ENCODE measurements at regions not wholly inside any gene's neighbourhood (a gene's known extent, or its start where the extent isn't known, plus 50 kb on each side); places are given as distances from the start of the nearest gene placed in this dataset.

GRCh38 chr3:117709108-117709507, 999.5 kb downstream of the TUSC7 start:
- TF ChIP-seq, protein P1, sequence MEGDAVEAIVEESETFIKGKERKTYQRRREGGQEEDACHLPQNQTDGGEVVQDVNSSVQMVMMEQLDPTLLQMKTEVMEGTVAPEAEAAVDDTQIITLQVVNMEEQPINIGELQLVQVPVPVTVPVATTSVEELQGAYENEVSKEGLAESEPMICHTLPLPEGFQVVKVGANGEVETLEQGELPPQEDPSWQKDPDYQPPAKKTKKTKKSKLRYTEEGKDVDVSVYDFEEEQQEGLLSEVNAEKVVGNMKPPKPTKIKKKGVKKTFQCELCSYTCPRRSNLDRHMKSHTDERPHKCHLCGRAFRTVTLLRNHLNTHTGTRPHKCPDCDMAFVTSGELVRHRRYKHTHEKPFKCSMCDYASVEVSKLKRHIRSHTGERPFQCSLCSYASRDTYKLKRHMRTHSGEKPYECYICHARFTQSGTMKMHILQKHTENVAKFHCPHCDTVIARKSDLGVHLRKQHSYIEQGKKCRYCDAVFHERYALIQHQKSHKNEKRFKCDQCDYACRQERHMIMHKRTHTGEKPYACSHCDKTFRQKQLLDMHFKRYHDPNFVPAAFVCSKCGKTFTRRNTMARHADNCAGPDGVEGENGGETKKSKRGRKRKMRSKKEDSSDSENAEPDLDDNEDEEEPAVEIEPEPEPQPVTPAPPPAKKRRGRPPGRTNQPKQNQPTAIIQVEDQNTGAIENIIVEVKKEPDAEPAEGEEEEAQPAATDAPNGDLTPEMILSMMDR (IDR thresholded peaks at IDR 0.05), result no peak
- no peak for TF ChIP-seq POLR2A (IDR thresholded peaks at IDR 0.05)

All from right lobe of liver (tissue), 4 donors.